OCI-LY1 (cell line): ENCODE measurements at regions not wholly inside any gene's neighbourhood (a gene's known extent, or its start where the extent isn't known, plus 50 kb on each side); places are given as distances from the start of the nearest gene placed in this dataset.

ENCODE experiments used
- H2AFZ ChIP-seq: fragments of 200-600 bp; sonication (generic), shearing (Covaris generic); 2 replicates; pipeline ENCODE4 v1.6.0; 2014; ENCODE audit warnings: antibody characterized with exemption, mild to moderate bottlenecking, low read length
- H3F3A ChIP-seq: fragments of 200-600 bp; sonication (generic), shearing (Covaris generic); 2 replicates; pipeline ENCODE4 v1.6.0; 2014; ENCODE audit warnings: mild to moderate bottlenecking, antibody characterized with exemption, low read length, moderate library complexity; ENCODE audit not compliant: insufficient read depth
- H3K27ac ChIP-seq: fragments of 200-600 bp; sonication (generic); 2 replicates; pipeline ENCODE4 v1.5.1; 2014; ENCODE audit warnings: low read length, mixed run types, mild to moderate bottlenecking, low read depth; ENCODE audit not compliant: poor library complexity, severe bottlenecking
- H3K27me3 ChIP-seq: fragments of 200-600 bp; sonication (generic); 2 replicates; pipeline ENCODE4 v1.6.0; 2014; ENCODE audit warnings: antibody characterized with exemption, mild to moderate bottlenecking, low read length, moderate library complexity; ENCODE audit not compliant: insufficient read depth
- H3K36me3 ChIP-seq: fragments of 200-600 bp; sonication (generic); 2 replicates; pipeline ENCODE4 v1.6.1; 2014; ENCODE audit warnings: mild to moderate bottlenecking, antibody characterized with exemption, low read length, moderate library complexity, mixed read lengths; ENCODE audit not compliant: insufficient read depth
- H3K4me1 ChIP-seq: fragments of 200-600 bp; sonication (generic); 2 replicates; pipeline ENCODE4 v1.5.1; 2014; ENCODE audit warnings: mild to moderate bottlenecking, low read length, moderate library complexity; ENCODE audit not compliant: insufficient read depth, severe bottlenecking
- H3K4me2 ChIP-seq: fragments of 200-600 bp; sonication (generic), shearing (Covaris generic); 2 replicates; pipeline ENCODE4 v1.6.1; 2014; ENCODE audit warnings: low read length
- H3K4me3 ChIP-seq: fragments of 200-600 bp; sonication (generic); 2 replicates; pipeline ENCODE4 v1.5.1; 2014; ENCODE audit warnings: low read length, low read depth, mild to moderate bottlenecking, mixed read lengths; ENCODE audit not compliant: poor library complexity, severe bottlenecking
- H3K79me2 ChIP-seq: fragments of 200-600 bp; shearing (Covaris generic); 2 replicates; pipeline ENCODE4 v1.6.1; 2016; ENCODE audit warnings: mixed run types, low read length, mixed read lengths; ENCODE audit not compliant: insufficient read depth
- H3K9ac ChIP-seq: fragments of 200-600 bp; sonication (generic), shearing (Covaris generic); 2 replicates; pipeline ENCODE4 v1.6.1; 2014; ENCODE audit warnings: mild to moderate bottlenecking, low read length, mixed read lengths
- H3K9me2 ChIP-seq: fragments of 200-600 bp; sonication (generic), shearing (Covaris generic); 2 replicates; pipeline ENCODE4 v1.6.1; 2014; ENCODE audit warnings: low read depth, mild to moderate bottlenecking, low read length, mixed read lengths
- H3K9me3 ChIP-seq: fragments of 200-600 bp; shearing (Covaris generic); 2 replicates; pipeline ENCODE4 v1.6.1; 2014; ENCODE audit warnings: low read length, mixed read lengths
- H4K20me1 ChIP-seq: fragments of 200-600 bp; sonication (generic), shearing (Covaris generic); 2 replicates; pipeline ENCODE4 v1.6.0; 2016; ENCODE audit warnings: mild to moderate bottlenecking, low read length; ENCODE audit not compliant: insufficient read depth
- CTCF ChIP-seq: fragments of 200-600 bp; sonication (generic), shearing (Covaris generic); IDR thresholded peaks from 2 replicates; pipeline ENCODE4 v1.5.1; 2017; ENCODE audit warnings: mild to moderate bottlenecking, antibody characterized with exemption, low read length, moderate library complexity, mixed read lengths
- EZH2 ChIP-seq: fragments of 200-600 bp; sonication (generic), shearing (Covaris generic); IDR thresholded peaks from 2 replicates; pipeline ENCODE4 v1.8.0; 2017; ENCODE audit warnings: borderline replicate concordance, mixed run types, mild to moderate bottlenecking, antibody characterized with exemption, low read length, moderate library complexity, mixed read lengths

GRCh38 chr18:78538669-78539440 is 440.8 kb upstream of the SALL3 start:
- Histone ChIP-seq H2AFZ (no peak overlapping the region), H3K36me3 (no peaks in the 10 kb centered on the region), H3K4me1 (no peaks in the 10 kb centered on the region), H3K27me3 (no peaks in the 10 kb centered on the region), H3K27ac (no peak overlapping the region), H3K9me2 (no peaks in the 10 kb centered on the region), H3K9ac (no peak overlapping the region), H3K4me2 (no peak overlapping the region), H3F3A (no peaks in the 10 kb centered on the region), H4K20me1 (no peaks in the 10 kb centered on the region), H3K79me2 (no peaks in the 10 kb centered on the region), H3K9me3 (no peaks in the 10 kb centered on the region), H3K4me3 (no peak overlapping the region)
- no peak for TF ChIP-seq EZH2
- TF ChIP-seq CTCF: no peak

- H3K36me3 ChIP-seq: no peaks in the 10 kb centered on the region
- no peak for TF ChIP-seq EZH2
- TF ChIP-seq CTCF: no peak
- no peak overlapping the region for H3K4me2 ChIP-seq
- H4K20me1 ChIP-seq: no peaks in the 10 kb centered on the region
- no peak overlapping the region for H3K4me3 ChIP-seq
- no peak overlapping the region for H2AFZ ChIP-seq
- H3K4me1 ChIP-seq: no peaks in the 10 kb centered on the region
- no peaks in the 10 kb centered on the region for H3K9me2 ChIP-seq
- no peaks in the 10 kb centered on the region for H3K79me2 ChIP-seq
- H3K27me3 ChIP-seq: no peaks in the 10 kb centered on the region
- no peak overlapping the region for H3K27ac ChIP-seq
- no peaks in the 10 kb centered on the region for H3F3A ChIP-seq
- no peak overlapping the region for H3K9ac ChIP-seq
- H3K9me3 ChIP-seq: no peaks in the 10 kb centered on the region
These were observed 438.7 kb upstream of the SALL3 start for GRCh38 chr18:78540636-78541529.

GRCh38 chr18:78542204-78542603 is 437.4 kb upstream of the SALL3 start:
- Histone ChIP-seq H2AFZ (no peak overlapping the region), H3K4me2 (no peak overlapping the region), H3K79me2 (no peaks in the 10 kb centered on the region), H3K27me3 (no peaks in the 10 kb centered on the region), H3K27ac (no peak overlapping the region), H3K9me3 (no peaks in the 10 kb centered on the region), H3K4me1 (no peaks in the 10 kb centered on the region), H3F3A (no peaks in the 10 kb centered on the region), H4K20me1 (no peaks in the 10 kb centered on the region), H3K9me2 (no peaks in the 10 kb centered on the region), H3K4me3 (no peak overlapping the region), H3K36me3 (no peaks in the 10 kb centered on the region), H3K9ac (no peak overlapping the region)
- no peak for TF ChIP-seq CTCF
- no peak for TF ChIP-seq EZH2
